Activated gamma-delta T cell (primary cell): ENCODE measurements at regions not wholly inside any gene's neighbourhood (a gene's known extent, or its start where the extent isn't known, plus 50 kb on each side); places are given as distances from the start of the nearest gene placed in this dataset.
"Not testable (repeated sequence)": the region's sequence is repeated elsewhere in the genome, so short reads cannot be mapped to it uniquely, and the experiment has no call there.

Source experiments
- DNase-seq: peaks from one replicate; lab custom pipeline; 2025; lab: John Stamatoyannopoulos, UW

- no peak for DNase-seq
These were observed 515.5 kb downstream of the CSNK1G3 start for GRCh38 chr5:124027441-124027840.

DNA sequence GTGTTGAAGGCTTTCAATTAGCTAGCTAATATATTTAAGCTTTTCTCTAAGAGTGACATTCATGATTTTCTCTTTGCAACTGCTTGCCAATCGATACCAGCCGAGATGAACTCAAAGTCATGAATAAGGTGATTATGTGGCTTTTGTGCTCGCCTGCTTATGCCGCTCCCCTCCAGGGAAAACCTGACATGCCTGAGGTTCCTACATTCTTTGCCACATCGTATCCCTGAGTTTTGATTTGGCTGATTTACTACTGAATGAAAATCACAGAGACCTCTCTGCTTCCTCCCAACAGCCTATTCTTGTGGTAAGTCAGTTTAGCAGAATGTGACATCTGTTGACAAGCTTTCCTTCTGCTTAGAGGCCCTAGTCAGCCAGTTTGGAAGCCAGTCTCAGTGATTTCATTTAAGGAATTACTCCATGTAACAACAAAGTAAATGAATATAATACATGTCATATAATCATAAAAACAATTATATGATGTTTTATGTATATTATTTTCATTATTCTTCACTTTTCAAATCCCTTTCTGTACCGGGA, 513.4 kb downstream of the CSNK1G3 start:
- DNase-seq, result no peak

DNA sequence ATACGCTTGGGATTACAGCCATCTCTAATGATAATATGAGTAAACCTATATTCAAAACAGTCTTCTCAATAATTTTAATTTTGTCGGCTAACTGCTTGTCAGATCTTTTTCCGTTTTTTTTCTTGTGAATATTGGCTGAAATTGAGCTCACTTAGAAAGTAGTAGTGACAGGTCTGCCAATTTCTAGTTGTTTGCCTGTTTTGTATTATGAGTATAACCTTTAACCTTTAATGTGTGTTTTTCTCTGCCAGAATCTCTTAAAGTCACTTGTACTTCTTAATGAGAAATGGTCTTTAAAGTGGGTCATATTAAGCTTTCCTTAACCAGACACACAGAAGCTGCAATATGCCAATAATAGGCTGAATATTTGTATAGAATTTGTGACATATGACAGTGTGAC, 511.0 kb downstream of the CSNK1G3 start:
- no peak for DNase-seq

DNA sequence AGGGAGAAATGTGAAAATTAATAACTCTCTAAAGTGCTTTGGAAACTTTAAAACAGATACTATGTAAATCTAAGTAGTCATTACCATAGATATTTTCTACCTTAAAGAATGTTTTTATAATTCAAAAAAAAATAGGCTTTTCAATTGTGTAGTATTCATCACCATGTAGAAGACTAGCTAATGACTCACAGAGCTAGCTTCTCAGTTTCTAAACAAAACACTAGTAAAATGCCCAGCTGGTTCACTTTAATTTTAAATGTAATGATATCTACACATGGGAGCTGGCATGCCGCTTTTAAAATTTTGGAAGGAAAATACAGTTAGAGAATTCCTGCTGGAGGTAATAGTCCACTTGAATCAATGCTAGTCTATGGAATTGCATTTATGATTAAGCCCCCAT, 509.8 kb downstream of the CSNK1G3 start:
- no peak for DNase-seq

- DNase-seq, result no peak
These were observed 509.2 kb downstream of the CSNK1G3 start for GRCh38 chr5:124021066-124021641.

DNA sequence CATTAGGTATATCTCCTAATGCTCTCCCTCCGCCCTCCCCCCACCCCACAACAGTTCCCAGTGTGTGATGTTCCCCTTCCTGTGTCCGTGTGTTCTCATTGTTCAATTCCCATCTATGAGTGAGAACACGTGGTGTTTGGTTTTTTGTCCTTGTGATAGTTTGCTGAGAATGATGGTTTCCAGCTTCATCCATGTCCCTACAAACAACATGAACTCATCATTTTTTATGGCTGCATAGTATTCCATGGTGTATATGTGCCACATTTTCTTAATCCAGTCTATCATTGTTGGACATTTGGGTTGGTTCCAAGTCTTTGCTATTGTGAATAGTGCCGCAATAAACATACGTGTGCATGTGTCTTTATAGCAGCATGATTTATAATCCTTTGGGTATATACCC, 505.3 kb downstream of the CSNK1G3 start:
- not testable (repeated sequence) for DNase-seq

DNA sequence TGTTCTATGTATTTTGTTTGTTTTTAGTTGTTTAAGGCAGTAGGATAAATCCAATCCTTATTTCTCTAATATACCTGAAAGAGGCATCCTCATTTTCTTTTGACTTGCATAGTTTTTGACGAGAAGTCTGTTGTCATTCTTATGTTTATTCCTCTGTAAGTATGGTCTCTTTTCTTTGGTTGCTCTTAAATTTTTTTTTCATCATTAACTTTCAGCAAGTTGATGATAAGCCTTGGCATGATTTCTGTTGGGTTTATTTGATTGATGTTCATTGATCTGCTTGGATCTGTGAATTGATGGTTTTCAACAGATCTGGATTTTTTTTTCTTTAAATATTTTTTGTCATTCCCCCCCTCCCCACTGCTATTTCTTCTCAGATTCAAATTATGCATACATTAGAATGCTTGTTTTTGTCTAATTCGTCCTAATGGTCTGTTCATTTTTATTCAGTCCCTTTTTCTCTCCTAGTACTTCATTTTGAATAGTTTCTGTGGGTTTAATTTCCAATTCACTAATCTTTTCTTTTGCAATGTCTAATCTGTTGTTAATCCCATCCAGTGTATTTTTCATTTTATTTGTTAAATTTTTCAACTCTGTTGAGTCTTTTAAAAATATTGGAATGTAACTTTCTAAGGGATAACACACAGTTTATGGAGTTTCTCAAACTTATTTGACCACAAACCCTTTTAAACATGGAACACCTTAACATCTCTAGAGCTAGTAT, 495.9 kb downstream of the CSNK1G3 start:
- DNase-seq, result no peak

DNA sequence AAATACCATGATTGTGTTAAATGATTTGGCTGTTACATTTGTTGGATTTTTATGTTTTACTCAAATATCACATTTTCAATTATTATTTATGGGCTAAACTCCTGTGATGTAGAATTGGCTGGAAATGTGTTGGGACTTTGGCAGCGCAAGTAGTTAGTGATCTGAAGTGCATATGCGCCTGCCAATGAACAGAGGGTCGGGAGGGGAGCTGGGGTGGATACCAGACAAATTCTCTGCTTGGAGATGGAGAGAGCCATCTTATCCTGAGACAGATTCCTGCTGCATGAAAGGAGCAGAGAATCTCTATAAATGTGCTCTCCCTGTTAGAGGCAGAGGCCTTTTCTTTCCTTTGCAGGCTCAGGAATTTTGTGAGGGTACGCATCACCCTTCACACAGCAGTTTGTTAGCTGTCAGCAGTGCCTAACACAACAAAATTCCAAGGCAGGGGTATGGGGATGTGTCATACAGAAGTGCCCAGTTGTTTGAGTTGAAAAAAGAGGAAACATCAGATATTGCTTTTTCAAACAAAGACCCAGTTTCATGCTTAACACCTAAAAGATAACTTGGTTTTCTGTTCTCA, 489.1 kb downstream of the CSNK1G3 start:
- no peak for DNase-seq

GRCh38 chr5:124000538-124000937, 488.6 kb downstream of the CSNK1G3 start:
- no peak for DNase-seq

- no peak for DNase-seq
These were observed 485.7 kb downstream of the CSNK1G3 start for GRCh38 chr5:123997462-123998215.

DNA sequence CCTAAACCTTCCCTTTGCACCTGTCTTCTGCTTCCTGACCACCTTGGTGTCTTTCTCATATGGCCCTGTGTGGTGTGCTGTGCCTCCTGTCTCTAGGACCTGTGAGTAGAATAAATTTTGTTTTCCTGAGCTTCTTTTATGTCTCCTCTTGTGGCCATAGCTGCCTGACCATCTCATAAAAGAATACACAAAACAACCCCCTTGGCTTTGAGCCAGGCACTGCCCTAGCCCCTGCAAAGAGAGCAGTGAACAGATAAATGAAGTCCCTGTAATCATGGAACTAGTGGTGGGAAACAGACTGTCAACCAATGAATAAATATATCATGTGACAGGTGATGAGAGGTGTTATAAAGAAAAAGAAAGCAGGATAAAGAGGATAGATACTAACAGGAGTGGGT, 485.1 kb downstream of the CSNK1G3 start:
- DNase-seq, result no peak

- DNase-seq, result no peak
These were observed 480.7 kb downstream of the CSNK1G3 start for GRCh38 chr5:123992641-123993040.

DNA sequence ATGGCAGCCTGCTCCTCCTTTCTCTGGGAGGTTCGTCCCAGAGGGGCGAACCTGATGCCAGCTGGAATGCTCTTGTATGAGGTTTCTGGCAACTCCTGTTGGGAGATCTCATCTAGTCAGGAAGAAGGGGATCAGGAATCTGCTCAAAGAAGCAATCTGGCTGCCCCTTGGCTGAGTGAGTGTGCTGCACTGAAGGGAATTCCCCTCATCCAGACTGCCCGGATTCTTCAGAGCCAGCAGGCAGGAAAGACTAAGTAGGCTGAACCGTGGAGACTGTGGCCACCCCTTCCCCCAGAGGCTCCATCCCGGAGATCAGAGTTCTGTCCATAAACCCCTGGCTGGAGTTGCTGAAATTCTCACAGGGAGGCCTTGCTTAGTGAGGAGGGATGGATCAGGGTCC, 476.0 kb downstream of the CSNK1G3 start:
- DNase-seq, result no peak

DNA sequence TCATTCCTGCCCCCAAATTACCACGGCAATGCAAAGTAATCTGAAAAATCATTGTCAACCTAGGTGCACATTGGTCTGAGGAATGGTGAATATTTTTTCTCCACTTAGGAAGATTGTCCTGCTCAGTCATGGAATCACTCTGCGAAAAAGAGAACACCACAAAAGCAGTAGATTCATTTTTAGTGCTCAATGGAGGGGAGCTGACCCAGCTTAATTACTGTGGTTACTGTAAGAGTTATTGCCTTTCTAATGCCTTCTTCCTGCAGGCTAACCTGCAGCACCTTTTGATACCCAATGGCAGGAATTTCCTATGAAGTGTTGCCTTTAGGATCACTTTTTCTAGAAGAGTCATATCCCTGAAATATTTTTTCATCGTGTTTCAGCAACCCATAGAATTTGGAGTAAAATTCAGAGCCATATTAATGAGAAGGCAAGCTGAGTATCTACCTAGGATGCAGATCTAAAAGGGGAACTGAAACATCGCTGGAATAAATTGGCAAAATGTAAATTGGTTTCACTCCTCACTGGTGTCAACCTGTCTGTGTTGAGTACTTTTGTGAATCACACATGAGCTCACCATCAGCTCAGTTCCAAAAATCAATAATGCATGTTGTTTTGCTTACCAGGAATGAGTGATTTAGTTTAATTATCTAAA, 464.5 kb downstream of the CSNK1G3 start:
- no peak for DNase-seq

GRCh38 chr5:123975521-123975920, 463.5 kb downstream of the CSNK1G3 start:
- DNase-seq, result not testable (repeated sequence)

DNA sequence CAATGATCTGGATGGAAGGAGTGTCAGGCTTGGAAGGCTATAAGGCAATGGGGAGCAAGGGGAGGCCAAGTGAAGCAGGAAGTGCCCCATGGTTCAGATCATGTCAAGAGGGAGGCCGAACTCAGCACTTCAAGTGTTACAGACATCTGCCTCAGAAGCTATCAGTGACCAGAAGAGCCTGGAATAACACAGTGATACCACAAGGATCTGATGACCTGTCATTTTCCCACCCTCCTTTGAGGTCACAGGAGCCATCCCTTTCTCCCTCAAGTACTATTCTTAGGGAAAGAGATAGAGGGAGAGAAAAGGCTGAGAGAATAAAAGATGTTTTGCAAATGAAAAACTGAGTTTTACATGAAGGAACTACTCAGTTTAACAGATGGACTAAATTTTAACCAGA, 454.8 kb downstream of the CSNK1G3 start:
- DNase-seq, result no peak

- DNase-seq, result no peak
These were observed 453.6 kb downstream of the CSNK1G3 start for GRCh38 chr5:123965626-123966025.

- DNase-seq, result no peak
These were observed 452.9 kb downstream of the CSNK1G3 start for GRCh38 chr5:123964884-123965283.

DNA sequence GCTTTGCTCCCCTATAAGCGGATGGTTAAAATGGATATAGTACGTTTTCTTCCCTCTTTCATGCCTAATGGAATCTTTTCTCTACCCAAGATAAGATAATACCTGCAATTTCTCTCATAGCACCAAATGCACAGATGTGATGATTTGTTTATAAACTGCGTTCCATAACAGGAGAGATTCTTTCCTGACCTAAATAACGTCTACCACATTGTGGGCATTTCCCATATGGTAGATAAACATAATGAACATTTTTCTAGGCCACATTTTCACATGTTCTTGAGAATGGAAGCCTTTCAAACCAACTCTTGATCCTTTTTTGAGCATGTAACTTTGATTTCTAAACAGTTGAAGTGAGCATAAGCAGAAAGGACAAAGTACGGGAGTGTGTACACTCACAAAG, 448.5 kb downstream of the CSNK1G3 start:
- no peak for DNase-seq

GRCh38 chr5:123951582-123951977, 439.6 kb downstream of the CSNK1G3 start:
- no peak for DNase-seq

DNA sequence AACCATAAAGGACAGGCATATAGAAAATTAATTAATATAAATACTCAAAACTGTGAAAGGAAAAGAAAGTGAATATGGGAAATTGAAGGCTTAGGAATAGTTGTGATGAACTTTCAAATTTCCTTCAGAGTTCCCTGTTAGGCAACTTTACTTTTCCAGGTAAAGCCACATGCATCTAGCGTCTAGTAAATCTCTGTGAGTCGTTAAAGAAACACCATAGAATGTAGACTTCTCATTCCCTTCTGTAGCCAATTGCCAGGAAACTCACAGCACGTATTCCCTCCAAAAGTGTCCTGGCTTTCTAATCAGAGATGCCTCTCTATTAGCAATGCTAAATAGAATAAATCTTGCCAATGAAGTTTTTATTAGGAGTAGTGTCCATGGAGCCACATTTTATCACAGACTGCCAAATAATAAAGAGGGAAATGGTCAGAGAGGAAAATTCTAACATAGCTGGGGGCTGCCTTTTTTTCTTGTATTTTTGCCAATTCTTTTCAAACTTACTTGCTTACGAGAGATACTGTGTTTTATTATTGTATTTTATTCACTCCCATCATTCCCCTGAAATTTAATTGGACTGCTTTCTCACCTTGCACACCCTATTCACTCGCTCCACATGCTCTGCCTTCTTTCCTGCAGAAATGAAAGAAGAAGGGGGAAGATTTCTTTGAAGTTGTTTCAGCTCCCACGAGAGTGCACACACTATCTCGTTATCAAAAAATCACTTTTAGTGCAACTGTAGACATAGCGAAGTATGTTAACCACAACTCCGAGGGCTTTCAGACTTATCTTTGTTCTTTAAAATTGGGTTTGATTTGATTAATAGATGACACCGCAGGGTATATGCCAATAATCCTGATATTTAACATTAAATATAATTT, 439.0 kb downstream of the CSNK1G3 start:
- no peak for DNase-seq
